Gastrocnemius medialis (tissue), 4 donors: ENCODE measurements at regions not wholly inside any gene's neighbourhood (a gene's known extent, or its start where the extent isn't known, plus 50 kb on each side); places are given as distances from the start of the nearest gene placed in this dataset.

Experiments used
- ATAC-seq, 2 donors: fragments of 150-250 bp; one replicate each; pipeline ENCODE4 v1.9.1; 2016
- DNase-seq, 2 donors: peaks; one replicate each; pipeline ENCODE4 v3.0.0-alpha.2; 2019
- H3K27ac ChIP-seq, 4 donors: fragments of 200-600 bp; sonication (generic); 1 replicate in 1 of 4; 2 replicates in 3 of 4; pipeline ENCODE4 v1.5.1; 2016 to 2018; ENCODE audit warnings: mild to moderate bottlenecking in 2 of 4, moderate library complexity in 1 of 4
- H3K27me3 ChIP-seq, 3 donors: fragments of 200-600 bp; sonication (generic) in 2 of 3; 1 replicate in 1 of 3; 2 replicates in 2 of 3; pipeline versions ENCODE4 v1.5.1 to v1.6.0; 2016 to 2019; ENCODE audit warnings: mild to moderate bottlenecking in 1 of 3, moderate library complexity in 1 of 3
- H3K36me3 ChIP-seq, 2 donors: fragments of 200-600 bp; sonication (generic) in 1 of 2; one replicate each; pipeline ENCODE4 v1.5.1; 2017 to 2018
- H3K4me1 ChIP-seq, 2 donors: fragments of 200-600 bp; sonication (generic) in 1 of 2; one replicate each; pipeline ENCODE4 v1.5.1; 2016 to 2017; ENCODE audit warnings: mild to moderate bottlenecking in 2 of 2
- H3K4me3 ChIP-seq, 4 donors: fragments of 200-600 bp; sonication (generic) in 3 of 4; 1 replicate in 1 of 4; 2 replicates in 3 of 4; pipeline ENCODE4 v1.5.1; 2016 to 2019; ENCODE audit warnings: mild to moderate bottlenecking in 2 of 4
- H3K9me3 ChIP-seq, 3 donors: fragments of 200-600 bp; sonication (generic) in 2 of 3; 1 replicate in 1 of 3; 2 replicates in 2 of 3; pipeline ENCODE4 v1.5.1; 2016 to 2019
- CTCF ChIP-seq, 5 experiments: fragments of 450-650 bp in 3 of 5; fragments of 200-600 bp in 2 of 5; sonication (generic) in 2 of 5; IDR thresholded peaks in 4 of 5; conservative IDR thresholded peaks in 1 of 5; 1 replicate in 4 of 5; 2 replicates in 1 of 5; pipeline ENCODE4 v1.5.1; 2016 to 2019; ENCODE audit warnings: antibody characterized with exemption in 5 of 5, mild to moderate bottlenecking in 3 of 5, moderate library complexity in 3 of 5
- POLR2A ChIP-seq, 2 donors: fragments of 450-650 bp; IDR thresholded peaks; one replicate each; pipeline ENCODE4 v1.6.1; 2017; ENCODE audit warnings: antibody characterized with exemption in 2 of 2, mild to moderate bottlenecking in 2 of 2, moderate library complexity in 2 of 2
- in situ Hi-C, 4 donors: fragments of 200-750 bp; cut with MboI; loops; one replicate each; pipeline versions ENCODE4 v1.15.0 to v1.8.0; 2017; ENCODE audit warnings: low sequenced_read_pairs in 4 of 4
- intact Hi-C: fragments of 100-400 bp; cut with DNase I; formaldehyde crosslinking; loops from one replicate; pipeline ENCODE4 v1.15.1; 2023; ENCODE audit warnings: low total_unique reads

GRCh38 chr13:79862515-79862914 lies 381.6 kb downstream of the NDFIP2 start:
- no peaks in the 10 kb centered on the region for H3K27me3 ChIP-seq
- intact Hi-C loops (no loop called here), in situ Hi-C loops (no loop called here)
- H3K36me3 ChIP-seq, result no peaks in the 10 kb centered on the region
- H3K9me3 ChIP-seq, result no peaks in the 10 kb centered on the region
- ATAC-seq (no peak), DNase-seq (no peak)
- H3K4me3 ChIP-seq, result no peak overlapping the region
- no peak overlapping the region for H3K27ac ChIP-seq
- TF ChIP-seq CTCF (IDR thresholded peaks at IDR 0.05 in 4 of 5, conservative IDR thresholded peaks at IDR 0.05 in 1 of 5), result no peak
- TF ChIP-seq POLR2A (IDR thresholded peaks at IDR 0.05), result no peak
- no peaks in the 10 kb centered on the region for H3K4me1 ChIP-seq

GRCh38 chr13:79861731-79862130 lies 380.8 kb downstream of the NDFIP2 start:
- ATAC-seq, result no peak

GRCh38 chr13:79860791-79861190 lies 379.8 kb downstream of the NDFIP2 start:
- no peaks in the 10 kb centered on the region for H3K27me3 ChIP-seq
- in situ Hi-C loops, result no loop called here
- no peak overlapping the region for H3K27ac ChIP-seq
- intact Hi-C loops, result no loop called here
- no peaks in the 10 kb centered on the region for H3K4me1 ChIP-seq
- DNase-seq, result no peak
- no peaks in the 10 kb centered on the region for H3K36me3 ChIP-seq
- no peak overlapping the region for H3K4me3 ChIP-seq
- H3K9me3 ChIP-seq, result no peaks in the 10 kb centered on the region
- ATAC-seq, result no peak
- TF ChIP-seq POLR2A (IDR thresholded peaks at IDR 0.05) (no peak), CTCF (IDR thresholded peaks at IDR 0.05 in 4 of 5, conservative IDR thresholded peaks at IDR 0.05 in 1 of 5) (no peak)

More at GRCh38 chr13:79861731-79862130, 380.8 kb downstream of the NDFIP2 start:
- Histone ChIP-seq H3K27me3 (no peaks in the 10 kb centered on the region), H3K4me3 (no peak overlapping the region), H3K9me3 (no peaks in the 10 kb centered on the region), H3K27ac (no peak overlapping the region), H3K36me3 (no peaks in the 10 kb centered on the region), H3K4me1 (no peaks in the 10 kb centered on the region)
- no peak for DNase-seq
- in situ Hi-C loops, result no loop called here
- intact Hi-C loops, result no loop called here
- TF ChIP-seq CTCF (IDR thresholded peaks at IDR 0.05 in 4 of 5, conservative IDR thresholded peaks at IDR 0.05 in 1 of 5) (no peak), POLR2A (IDR thresholded peaks at IDR 0.05) (no peak)

GRCh38 chr13:79859756-79860155 lies 378.8 kb downstream of the NDFIP2 start:
- intact Hi-C loops, result loop anchor here (10.0 kb wide), 1 partner anchor 55 kb away; no protein-coding TSS in a partner anchor
- DNase-seq (no peak), ATAC-seq (no peak)
- H3K27ac ChIP-seq, result no peak overlapping the region
- H3K27me3 ChIP-seq, result no peaks in the 10 kb centered on the region
- in situ Hi-C loops, result no loop called here
- H3K36me3 ChIP-seq, result no peaks in the 10 kb centered on the region
- H3K9me3 ChIP-seq, result no peaks in the 10 kb centered on the region
- no peak overlapping the region for H3K4me3 ChIP-seq
- TF ChIP-seq CTCF (IDR thresholded peaks at IDR 0.05 in 4 of 5, conservative IDR thresholded peaks at IDR 0.05 in 1 of 5) (no peak), POLR2A (IDR thresholded peaks at IDR 0.05) (no peak)
- H3K4me1 ChIP-seq, result no peaks in the 10 kb centered on the region

- TF ChIP-seq CTCF (IDR thresholded peaks at IDR 0.05 in 4 of 5, conservative IDR thresholded peaks at IDR 0.05 in 1 of 5) (no peak), POLR2A (IDR thresholded peaks at IDR 0.05) (no peak)
- intact Hi-C loops, result loop anchor here (10.0 kb wide), 1 partner anchor 48 kb away; no protein-coding TSS in a partner anchor
- Histone ChIP-seq H3K4me1 (no peaks in the 10 kb centered on the region), H3K36me3 (no peaks in the 10 kb centered on the region), H3K9me3 (no peaks in the 10 kb centered on the region), H3K27ac (no peak overlapping the region), H3K27me3 (no peaks in the 10 kb centered on the region), H3K4me3 (no peak overlapping the region)
- ATAC-seq (no peak), DNase-seq (no peak)
- in situ Hi-C loops, result no loop called here
These were observed 372.3 kb downstream of the NDFIP2 start for GRCh38 chr13:79853251-79853650.
